Gastrocnemius medialis (tissue), 4 donors: ENCODE measurements at regions not wholly inside any gene's neighbourhood (a gene's known extent, or its start where the extent isn't known, plus 50 kb on each side); places are given as distances from the start of the nearest gene placed in this dataset.
"Not testable (repeated sequence)": the region's sequence is repeated elsewhere in the genome, so short reads cannot be mapped to it uniquely, and the experiment has no call there.

ENCODE experiments used
- CTCF ChIP-seq, 5 experiments: fragments of 450-650 bp in 3 of 5; fragments of 200-600 bp in 2 of 5; sonication (generic) in 2 of 5; IDR thresholded peaks in 4 of 5; conservative IDR thresholded peaks in 1 of 5; 1 replicate in 4 of 5; 2 replicates in 1 of 5; pipeline ENCODE4 v1.5.1; 2016 to 2019; ENCODE audit warnings: antibody characterized with exemption in 5 of 5, mild to moderate bottlenecking in 3 of 5, moderate library complexity in 3 of 5
- POLR2A ChIP-seq, 2 donors: fragments of 450-650 bp; IDR thresholded peaks; one replicate each; pipeline ENCODE4 v1.6.1; 2017; ENCODE audit warnings: antibody characterized with exemption in 2 of 2, mild to moderate bottlenecking in 2 of 2, moderate library complexity in 2 of 2

DNA sequence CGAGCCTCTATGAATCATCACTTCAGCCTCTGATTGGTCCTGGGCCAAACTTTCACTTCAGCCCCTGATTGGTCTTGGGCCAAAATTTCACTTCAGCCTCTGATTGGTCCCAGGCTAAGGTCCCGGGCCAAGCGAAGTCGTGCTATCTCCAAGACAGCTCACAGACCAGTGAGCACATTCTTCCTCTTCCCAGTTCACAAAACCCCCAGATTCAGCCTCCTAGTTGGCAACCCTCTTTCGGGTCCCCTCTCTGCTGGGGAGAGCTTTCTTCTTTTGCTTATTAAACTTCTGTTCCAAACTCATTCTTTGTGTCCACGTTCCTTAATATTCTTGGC is 314.3 kb upstream of the ZNF337 start:
- TF ChIP-seq CTCF (IDR thresholded peaks at IDR 0.05 in 4 of 5, conservative IDR thresholded peaks at IDR 0.05 in 1 of 5); POLR2A (IDR thresholded peaks at IDR 0.05): not testable (repeated sequence)
